ENCODE measurements at regions not wholly inside any gene's neighbourhood (a gene's known extent, or its start where the extent isn't known, plus 50 kb on each side); places are given as distances from the start of the nearest gene placed in this dataset.
"Not testable (repeated sequence)": the region's sequence is repeated elsewhere in the genome, so short reads cannot be mapped to it uniquely, and the experiment has no call there.

DNA sequence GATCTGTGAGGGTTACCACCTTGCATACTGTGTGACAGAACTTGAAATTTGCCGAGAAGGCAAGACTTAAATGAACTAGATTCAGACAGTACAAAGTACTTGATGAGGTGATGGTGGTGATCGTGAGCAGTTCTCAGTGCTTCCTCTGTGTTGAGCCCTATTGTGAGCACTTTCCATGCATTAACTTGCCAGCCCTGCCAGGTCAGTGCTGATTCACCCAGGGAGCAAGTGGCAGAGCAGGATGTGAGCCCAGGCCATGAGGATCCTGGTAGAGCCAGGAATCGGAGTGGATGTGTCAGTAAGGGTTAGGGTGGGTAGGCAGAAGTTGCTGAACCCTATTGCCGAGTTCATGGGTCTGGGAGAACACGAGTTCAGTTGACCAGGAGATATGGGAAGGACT lies 4545.7 kb upstream of the TPTE start:
- DNase-seq (ENCODE audit: extremely low read depth, low read depth), result not testable (repeated sequence)

DNA sequence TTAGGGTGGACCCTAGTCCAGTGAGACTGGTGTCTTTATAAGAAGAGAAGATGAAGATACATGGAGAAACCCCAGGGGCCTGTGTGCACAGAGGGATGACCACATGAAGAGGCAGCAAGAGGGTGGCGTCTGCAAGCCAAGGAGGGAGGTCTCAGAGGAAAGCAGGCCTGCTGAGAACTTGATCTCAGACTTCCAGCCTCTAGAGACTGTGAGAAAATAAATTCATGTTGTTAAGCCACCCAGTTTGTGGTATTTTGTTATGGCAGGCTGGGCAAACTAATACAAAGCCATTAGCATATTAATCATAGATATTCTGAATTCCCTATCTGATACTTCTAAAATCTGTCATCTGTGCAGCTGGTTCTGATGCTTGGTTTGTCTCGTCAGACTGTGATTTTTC lies 4523.8 kb upstream of the TPTE start:
- DNase-seq (ENCODE audit: extremely low read depth, low read depth), result not testable (repeated sequence)

DNA sequence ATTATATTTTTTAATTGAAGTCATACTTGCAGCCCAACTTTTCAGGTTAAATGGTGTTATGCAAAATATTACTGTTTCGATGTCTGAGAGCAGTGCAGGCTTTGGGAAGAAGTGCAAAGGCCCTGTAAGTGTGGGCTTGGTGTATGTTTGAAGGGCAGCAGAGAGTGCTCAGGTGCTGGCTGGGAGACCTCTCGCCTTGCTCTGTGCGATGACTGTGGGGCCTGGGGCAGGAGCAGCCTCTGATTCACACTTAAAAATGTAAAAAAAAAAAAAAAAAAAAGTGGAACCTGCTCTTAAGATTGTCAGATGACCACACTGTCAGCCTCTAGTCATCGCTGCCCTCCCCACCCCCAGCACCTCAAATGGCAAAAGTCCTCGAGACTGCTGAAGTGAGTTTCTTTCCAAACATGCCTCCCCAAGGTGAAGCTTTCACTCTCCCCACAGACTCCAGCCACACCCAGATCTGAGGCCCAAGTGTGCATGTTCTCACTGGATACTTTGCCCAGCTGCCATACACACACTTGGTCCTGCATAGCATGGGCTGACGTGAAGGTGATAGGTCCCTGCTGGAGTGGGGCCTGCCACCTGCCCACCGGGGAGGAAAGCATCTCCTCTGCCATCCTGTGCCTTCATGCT lies 4505.8 kb upstream of the TPTE start:
- not testable (repeated sequence) for DNase-seq (ENCODE audit: extremely low read depth, low read depth)

DNA sequence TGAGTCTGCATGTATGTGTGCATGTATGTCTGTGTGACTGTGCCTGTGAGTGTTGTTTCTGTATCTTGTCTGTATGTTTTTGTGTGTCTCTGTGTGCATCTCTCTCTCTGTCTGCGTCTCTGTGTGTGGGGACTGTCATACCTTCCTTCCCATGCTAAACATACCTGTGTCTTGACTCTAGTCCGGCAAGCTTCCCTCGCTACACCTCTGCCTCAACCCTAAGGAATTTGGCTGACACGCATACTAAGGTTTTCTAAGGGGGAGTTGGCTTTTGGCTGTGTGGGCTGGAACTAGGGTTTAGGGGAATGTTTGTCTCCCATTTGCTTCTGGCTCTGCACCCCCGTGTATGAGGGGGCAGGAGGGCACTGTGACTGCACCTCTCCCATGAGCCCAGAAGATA lies 4500.9 kb upstream of the TPTE start:
- DNase-seq (ENCODE audit: extremely low read depth, low read depth), result not testable (repeated sequence)

DNA sequence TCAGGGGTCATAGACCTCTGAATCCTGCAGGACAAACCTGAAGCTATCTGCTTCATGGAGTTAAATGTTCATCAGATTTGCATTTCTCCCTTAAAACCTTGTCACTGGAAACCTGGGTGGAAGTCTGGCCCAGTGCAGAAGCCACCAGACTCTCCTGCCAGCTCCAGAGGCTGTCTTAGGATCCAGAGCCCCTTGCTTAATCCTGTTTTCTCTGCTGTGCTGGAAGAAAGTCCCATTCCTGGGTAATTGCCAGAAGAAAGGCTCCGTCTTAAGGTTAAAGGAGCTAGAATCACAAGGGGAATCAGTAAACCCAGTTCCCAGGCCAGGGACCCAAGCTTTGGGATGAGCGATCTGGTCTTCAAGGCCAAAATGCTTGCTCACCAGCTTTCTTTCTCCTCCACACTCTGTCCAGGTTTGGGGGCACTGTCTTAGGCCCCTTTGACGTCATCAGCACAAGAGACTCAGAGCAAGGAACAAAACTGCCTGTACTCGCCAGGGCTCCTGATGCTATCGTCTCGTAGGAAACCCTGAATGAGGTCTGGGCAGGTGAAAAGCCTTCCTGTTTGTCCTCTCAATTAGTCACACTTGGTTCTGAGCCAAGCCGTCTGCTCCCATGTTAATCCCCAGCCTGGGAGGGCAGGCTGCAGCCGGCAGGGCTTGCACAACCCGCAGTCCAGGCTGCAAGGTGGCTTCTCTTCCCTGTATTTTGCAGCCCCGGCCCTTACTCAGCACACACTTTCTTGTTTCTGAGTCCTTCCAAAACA lies 4500.2 kb upstream of the TPTE start:
- DNase-seq (ENCODE audit: extremely low read depth, low read depth), result not testable (repeated sequence)

- not testable (repeated sequence) for DNase-seq (ENCODE audit: extremely low read depth, low read depth)
These were observed 4499.6 kb upstream of the TPTE start for GRCh38 chr21:6021717-6022270.

DNA sequence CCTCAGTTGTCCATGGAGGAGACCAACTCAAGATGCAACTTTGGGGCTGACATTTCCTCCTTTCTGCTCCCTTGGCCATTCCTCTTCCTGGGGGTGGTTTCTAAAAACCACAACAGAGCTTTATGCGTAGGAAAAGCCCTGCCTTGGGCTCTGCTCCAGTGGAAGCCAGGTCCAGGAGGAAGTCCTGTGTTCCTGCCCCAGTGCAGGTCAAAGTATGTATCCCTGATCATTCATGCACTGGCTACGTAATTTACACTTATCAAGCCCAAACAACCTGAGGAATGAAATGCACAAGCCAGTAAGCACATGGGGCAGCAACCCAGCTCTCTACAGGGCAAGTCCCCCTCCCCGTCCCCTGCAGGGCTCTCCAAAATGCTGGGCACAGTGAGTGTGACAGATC lies 4498.1 kb upstream of the TPTE start:
- DNase-seq (ENCODE audit: extremely low read depth, low read depth), result not testable (repeated sequence)

DNA sequence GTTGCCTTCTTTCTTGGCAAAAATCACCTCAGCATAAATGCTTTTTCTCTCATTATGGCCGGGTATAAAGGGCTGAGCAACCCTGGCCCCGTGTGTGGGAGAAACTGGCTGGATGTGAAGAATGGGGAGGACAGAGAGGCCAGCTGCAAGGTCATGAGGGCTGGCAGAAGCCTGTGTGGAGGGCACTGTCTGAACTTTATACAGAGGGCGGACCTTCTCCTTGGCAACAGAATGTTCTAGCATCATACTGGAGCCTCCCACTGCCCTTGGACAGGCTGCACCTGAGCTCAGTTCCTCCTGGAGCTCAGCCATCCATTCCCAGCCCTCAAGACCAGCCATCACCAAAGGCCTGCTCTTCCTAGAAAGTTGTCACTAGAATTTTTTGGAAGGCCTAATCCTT lies 4496.2 kb upstream of the TPTE start:
- not testable (repeated sequence) for DNase-seq (ENCODE audit: extremely low read depth, low read depth)

DNA sequence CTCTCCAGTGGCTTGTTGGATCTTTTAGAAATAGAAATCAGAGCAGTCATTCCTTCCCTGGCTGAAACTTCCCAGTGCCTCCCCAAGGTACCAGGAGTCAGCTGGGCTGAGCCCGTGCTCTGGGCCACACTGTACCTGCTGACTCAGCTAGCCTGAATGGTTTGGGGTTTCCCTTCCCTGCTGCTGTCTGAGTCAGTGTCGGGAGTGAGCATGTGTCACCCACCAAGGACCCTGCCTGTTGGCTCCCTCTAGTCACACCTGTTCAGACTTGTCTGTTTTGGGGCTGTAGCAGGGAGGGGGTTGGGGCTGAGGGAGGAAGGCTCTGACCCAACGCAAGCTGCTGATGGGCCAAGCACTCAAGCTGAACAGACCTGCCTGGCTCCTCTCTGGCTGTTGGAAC lies 4493.9 kb upstream of the TPTE start:
- not testable (repeated sequence) for DNase-seq (ENCODE audit: extremely low read depth, low read depth)

- not testable (repeated sequence) for DNase-seq (ENCODE audit: extremely low read depth, low read depth)
These were observed 4487.2 kb upstream of the TPTE start for GRCh38 chr21:6034124-6034678.

- not testable (repeated sequence) for DNase-seq (ENCODE audit: extremely low read depth, low read depth)
These were observed 4486.4 kb upstream of the TPTE start for GRCh38 chr21:6034820-6035473.

DNA sequence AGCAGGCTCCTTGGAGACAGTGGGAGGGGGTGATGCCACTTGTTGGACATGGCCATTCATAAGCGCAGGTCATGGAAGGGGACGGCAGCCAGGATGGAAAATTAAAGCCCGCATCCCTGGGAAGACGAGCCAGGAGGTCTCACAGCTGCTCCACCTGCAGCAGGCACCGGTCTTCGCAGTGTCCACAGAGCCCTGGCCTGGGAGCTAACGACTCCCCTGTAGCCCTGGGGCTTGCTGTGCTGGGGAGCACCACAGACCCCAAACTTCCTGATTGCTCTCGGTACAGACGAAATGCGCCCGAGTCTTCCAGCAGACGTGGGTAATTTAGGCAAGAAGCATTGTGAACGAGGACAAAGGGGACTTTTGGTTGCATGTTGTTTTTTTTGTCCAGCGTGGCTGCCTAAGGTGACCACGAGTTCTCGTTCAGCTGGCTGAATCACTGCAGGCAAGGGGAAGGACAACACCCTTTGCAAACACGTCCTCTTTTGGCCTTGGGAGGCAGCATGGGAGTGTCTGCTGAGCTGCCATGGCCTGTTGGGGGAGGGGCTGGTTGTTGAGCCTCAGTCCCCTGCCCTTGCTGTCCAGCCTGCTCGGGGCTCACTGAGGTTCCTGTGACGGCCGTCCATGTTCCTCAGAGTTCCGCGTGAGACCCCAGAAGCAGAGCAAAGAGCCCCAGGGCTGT lies 4485.8 kb upstream of the TPTE start:
- DNase-seq (ENCODE audit: extremely low read depth, low read depth), result not testable (repeated sequence)

- not testable (repeated sequence) for DNase-seq (ENCODE audit: extremely low read depth, low read depth)
These were observed 4482.2 kb upstream of the TPTE start for GRCh38 chr21:6039224-6039623.

DNA sequence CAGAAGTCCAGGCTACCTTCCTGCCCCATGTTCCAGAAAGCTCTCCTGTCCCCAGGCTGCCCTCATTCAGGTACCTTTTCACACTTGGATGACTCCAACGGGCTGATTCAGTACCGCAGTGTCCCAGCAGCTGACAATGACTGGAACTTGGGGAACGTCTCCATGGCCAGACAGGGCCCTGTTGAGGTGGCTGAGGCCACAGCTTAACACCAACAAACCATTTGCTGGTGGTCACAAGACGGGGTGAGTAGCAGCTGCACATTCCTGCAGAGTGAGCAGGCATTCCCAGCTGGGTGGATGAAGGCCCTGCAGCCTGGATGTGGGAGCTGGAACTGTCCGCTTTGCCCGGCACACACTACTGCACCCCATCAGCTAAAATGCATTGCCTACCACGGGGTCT lies 4481.3 kb upstream of the TPTE start:
- not testable (repeated sequence) for DNase-seq (ENCODE audit: extremely low read depth, low read depth)

GRCh38 chr21:6043430-6044275 lies 4477.7 kb upstream of the TPTE start:
- not testable (repeated sequence) for DNase-seq (ENCODE audit: extremely low read depth, low read depth)

DNA sequence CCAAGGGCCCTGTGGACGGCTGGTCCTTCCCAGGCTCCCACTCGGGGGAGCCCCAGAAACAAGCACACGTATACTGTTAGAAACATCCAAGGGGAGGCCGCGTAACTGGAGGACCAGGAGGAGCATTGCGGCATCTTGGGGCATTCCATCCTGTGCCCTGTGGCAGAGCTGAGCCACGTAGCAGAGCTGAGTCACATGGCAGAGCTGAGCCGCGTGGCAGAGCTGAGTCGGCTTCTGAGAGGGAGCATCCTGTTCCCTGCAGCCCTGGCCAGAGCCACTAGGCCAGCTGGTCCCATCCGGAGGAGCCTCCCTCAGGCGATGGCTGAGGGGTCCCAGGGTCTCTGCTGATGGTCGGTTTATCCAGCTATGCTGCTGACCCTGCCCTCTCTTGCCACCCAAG lies 4476.7 kb upstream of the TPTE start:
- DNase-seq (ENCODE audit: extremely low read depth, low read depth), result not testable (repeated sequence)

GRCh38 chr21:6049930-6050329 lies 4471.5 kb upstream of the TPTE start:
- DNase-seq (ENCODE audit: extremely low read depth, low read depth), result not testable (repeated sequence)

DNA sequence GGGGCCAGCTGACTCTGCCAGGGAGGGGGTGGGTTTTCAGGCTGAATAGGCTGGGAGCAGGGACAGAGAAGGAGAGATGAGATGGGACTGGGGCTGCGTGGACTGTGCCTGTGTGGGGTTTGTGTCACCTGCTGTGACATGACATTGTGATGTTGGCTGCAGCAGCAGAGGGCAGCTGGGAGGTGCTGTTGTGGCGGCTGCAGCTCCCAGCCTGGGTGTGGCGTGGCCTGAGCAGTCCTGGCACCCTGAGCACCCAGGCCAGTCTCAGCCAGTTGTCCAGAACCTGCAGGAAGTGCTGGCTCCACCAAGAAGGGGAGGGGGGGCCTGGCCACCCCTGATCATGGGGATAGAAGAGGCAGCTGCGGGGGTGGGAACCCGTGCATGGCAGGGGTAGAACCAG lies 4469.3 kb upstream of the TPTE start:
- not testable (repeated sequence) for DNase-seq (ENCODE audit: extremely low read depth, low read depth)

DNA sequence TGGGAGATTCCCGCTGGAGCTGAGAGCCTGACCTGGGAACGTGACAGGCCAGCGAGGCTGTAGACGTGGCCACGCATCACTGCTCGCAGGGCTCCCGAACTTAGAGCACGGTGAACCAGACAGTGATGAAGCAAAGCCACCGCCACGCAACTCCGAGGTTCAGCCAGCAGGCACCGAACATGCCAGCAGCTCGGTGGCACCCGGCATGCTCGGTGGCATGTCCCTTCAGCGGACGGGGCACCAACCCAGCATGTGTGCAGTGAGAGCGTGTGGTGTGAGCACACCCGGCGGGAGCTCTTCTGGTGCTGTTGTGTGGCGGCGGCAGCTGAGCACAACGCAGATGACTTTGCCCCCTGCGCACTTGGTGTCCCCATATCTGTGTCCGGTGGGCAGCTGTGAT lies 4468.2 kb upstream of the TPTE start:
- DNase-seq (ENCODE audit: extremely low read depth, low read depth), result not testable (repeated sequence)

GRCh38 chr21:6058997-6059396 lies 4462.4 kb upstream of the TPTE start:
- not testable (repeated sequence) for DNase-seq (ENCODE audit: extremely low read depth, low read depth)
